Loucy (cell line): ENCODE measurements at regions not wholly inside any gene's neighbourhood (a gene's known extent, or its start where the extent isn't known, plus 50 kb on each side); places are given as distances from the start of the nearest gene placed in this dataset.

Experiments
- CTCF ChIP-seq: fragments of 200-600 bp; sonication (generic); conservative IDR thresholded peaks from 2 replicates; pipeline ENCODE4 v1.5.1; 2014; ENCODE audit warnings: mild to moderate bottlenecking, antibody characterized with exemption, low read length
- EZH2phosphoT487 ChIP-seq: fragments of 200-600 bp; IDR thresholded peaks from 2 replicates; pipeline ENCODE4 v1.6.1; 2018; ENCODE audit warnings: antibody characterized with exemption, mild to moderate bottlenecking, moderate library complexity, borderline replicate concordance

DNA sequence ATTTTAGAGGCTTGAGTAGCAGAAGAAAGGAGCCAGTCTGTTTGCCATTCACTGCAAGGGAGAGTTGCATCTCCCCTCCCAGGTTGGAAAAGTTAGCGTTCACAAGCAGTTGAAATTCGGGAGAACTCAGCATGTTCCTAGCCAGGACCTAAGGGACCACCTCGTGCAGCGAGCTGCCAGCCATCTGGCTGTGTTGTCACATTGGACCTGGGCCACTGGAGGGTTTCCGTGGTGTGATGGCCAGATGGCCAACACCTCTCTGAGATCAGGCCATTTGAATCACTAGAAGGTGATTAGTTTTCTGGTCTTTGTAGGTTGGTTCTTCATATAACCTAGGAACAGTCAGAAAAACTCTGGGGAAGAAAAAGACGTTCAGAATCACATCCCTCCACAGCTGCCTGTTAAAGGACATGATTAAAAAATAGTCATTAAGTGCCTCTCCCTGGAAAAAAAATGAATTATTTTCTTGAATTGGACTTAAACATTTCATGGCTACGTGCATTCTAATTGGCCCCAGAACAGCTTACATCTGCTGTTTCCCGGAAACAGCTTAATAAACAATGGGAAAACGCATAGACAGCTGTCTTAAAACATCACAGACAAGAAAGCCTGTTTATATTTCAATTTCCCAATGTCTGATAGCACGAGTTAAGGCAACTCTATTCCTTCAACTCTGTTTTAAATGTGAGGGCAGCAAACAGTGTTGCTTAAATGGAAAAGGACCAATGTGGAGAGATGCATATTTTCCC, 303.9 kb downstream of the TENT4A start:
- TF ChIP-seq CTCF (no peak), EZH2phosphoT487 (no peak)
